Cardiac muscle cell (in vitro differentiated cells and primary cell): ENCODE measurements at regions not wholly inside any gene's neighbourhood (a gene's known extent, or its start where the extent isn't known, plus 50 kb on each side); places are given as distances from the start of the nearest gene placed in this dataset.

Experiments used
- DNase-seq, 2 donors: peaks; one replicate each; pipeline versions ENCODE4 v3.0.0 to v3.0.0-alpha.2; 2010 to 2017; ENCODE audit warnings: low read depth in 1 of 2, low spot score in 1 of 2
- H3K27ac ChIP-seq: fragments of 200-600 bp; sonication (generic); 2 replicates; pipeline ENCODE4 v1.5.1; 2016
- H3K27me3 ChIP-seq: fragments of 200-600 bp; sonication (generic); 2 replicates; pipeline ENCODE4 v1.6.0; 2016; ENCODE audit warnings: control low read depth
- H3K36me3 ChIP-seq: fragments of 200-600 bp; sonication (generic); 2 replicates; pipeline ENCODE4 v1.5.1; 2016; ENCODE audit warnings: control low read depth
- H3K4me1 ChIP-seq: fragments of 200-600 bp; sonication (generic); 2 replicates; pipeline ENCODE4 v1.8.1; 2017; ENCODE audit warnings: low read depth, mild to moderate bottlenecking, mixed run types
- H3K4me3 ChIP-seq: fragments of 200-600 bp; sonication (generic); 2 replicates; pipeline ENCODE4 v1.5.1; 2016; ENCODE audit warnings: mild to moderate bottlenecking
- H3K9me3 ChIP-seq: fragments of 200-600 bp; sonication (generic); 2 replicates; pipeline ENCODE4 v1.5.1; 2017; ENCODE audit warnings: low read depth, mild to moderate bottlenecking, control low read depth
- CTCF ChIP-seq: IDR thresholded peaks from 2 replicates; pipeline ENCODE4 v1.5.1; 2012; ENCODE audit warnings: low read depth, mild to moderate bottlenecking, low read length

GRCh38 chr1:53406551-53407235 is 52.5 kb upstream of the DMRTB1 start:
- no peaks in the 10 kb centered on the region for H3K9me3 ChIP-seq
- H3K27me3 ChIP-seq: peaks cover 3% of the 10 kb centered on the region
- H3K27ac ChIP-seq: no peak overlapping the region
- no peak for DNase-seq
- no peaks in the 10 kb centered on the region for H3K36me3 ChIP-seq
- no peak overlapping the region for H3K4me3 ChIP-seq
- no peak for TF ChIP-seq CTCF
- H3K4me1 ChIP-seq: no peaks in the 10 kb centered on the region

- no peak for DNase-seq
- no peak overlapping the region for H3K27ac ChIP-seq
- TF ChIP-seq CTCF: no peak
Observed at GRCh38 chr1:53408013-53408754, 51.0 kb upstream of the DMRTB1 start.

GRCh38 chr1:53408755-53409129 is 50.5 kb upstream of the DMRTB1 start:
- peaks cover 3% of the 10 kb centered on the region for H3K27me3 ChIP-seq
- H3K27ac ChIP-seq: no peak overlapping the region
- TF ChIP-seq CTCF: no peak
- no peaks in the 10 kb centered on the region for H3K9me3 ChIP-seq
- no peaks in the 10 kb centered on the region for H3K4me1 ChIP-seq
- no peak overlapping the region for H3K4me3 ChIP-seq
- H3K36me3 ChIP-seq: no peaks in the 10 kb centered on the region
- no peak for DNase-seq

More at GRCh38 chr1:53408013-53408754, 51.0 kb upstream of the DMRTB1 start:
- Histone ChIP-seq H3K27me3 (peaks cover 3% of the 10 kb centered on the region), H3K36me3 (no peaks in the 10 kb centered on the region), H3K4me1 (no peaks in the 10 kb centered on the region), H3K4me3 (no peak overlapping the region), H3K9me3 (no peaks in the 10 kb centered on the region)

- H3K27ac ChIP-seq: no peak overlapping the region
- no peaks in the 10 kb centered on the region for H3K9me3 ChIP-seq
- H3K36me3 ChIP-seq: no peaks in the 10 kb centered on the region
- DNase-seq: no peak
- H3K27me3 ChIP-seq: peaks cover 3% of the 10 kb centered on the region
- TF ChIP-seq CTCF: no peak
- H3K4me3 ChIP-seq: no peak overlapping the region
- H3K4me1 ChIP-seq: no peaks in the 10 kb centered on the region
Observed at GRCh38 chr1:53409233-53409632, 50.0 kb upstream of the DMRTB1 start.
